Stomach smooth muscle (tissue), 2 donors: ENCODE measurements at regions not wholly inside any gene's neighbourhood (a gene's known extent, or its start where the extent isn't known, plus 50 kb on each side); places are given as distances from the start of the nearest gene placed in this dataset.

Experiments
- H3K27ac ChIP-seq: one replicate; pipeline ENCODE4 v1.7.0; 2013; ENCODE audit warnings: mild to moderate bottlenecking, low read length, inconsistent platforms
- H3K27me3 ChIP-seq, 2 donors: one replicate each; pipeline ENCODE4 v1.7.0; 2013; ENCODE audit warnings: low read length in 2 of 2; ENCODE audit not compliant: insufficient read depth in 2 of 2, control insufficient read depth in 1 of 2
- H3K36me3 ChIP-seq, 2 donors: one replicate each; pipeline ENCODE4 v1.7.0; 2013; ENCODE audit warnings: low read length in 2 of 2; ENCODE audit not compliant: control insufficient read depth in 2 of 2, insufficient read depth in 2 of 2
- H3K4me1 ChIP-seq: one replicate; pipeline ENCODE4 v1.7.0; 2013; ENCODE audit warnings: low read length; ENCODE audit not compliant: control insufficient read depth, insufficient read depth
- H3K4me3 ChIP-seq, 2 donors: one replicate each; pipeline ENCODE4 v1.7.0; 2013; ENCODE audit warnings: low read length in 2 of 2
- H3K9ac ChIP-seq, 2 donors: one replicate each; pipeline ENCODE4 v1.7.0; 2013; ENCODE audit warnings: low read length in 2 of 2, mild to moderate bottlenecking in 1 of 2
- H3K9me3 ChIP-seq, 2 donors: one replicate each; pipeline ENCODE4 v1.7.0; 2013; ENCODE audit warnings: low read length in 2 of 2; ENCODE audit not compliant: control insufficient read depth in 2 of 2
- donor health status: healthy.
- donor health status: Pancreatic carcinoma.

DNA sequence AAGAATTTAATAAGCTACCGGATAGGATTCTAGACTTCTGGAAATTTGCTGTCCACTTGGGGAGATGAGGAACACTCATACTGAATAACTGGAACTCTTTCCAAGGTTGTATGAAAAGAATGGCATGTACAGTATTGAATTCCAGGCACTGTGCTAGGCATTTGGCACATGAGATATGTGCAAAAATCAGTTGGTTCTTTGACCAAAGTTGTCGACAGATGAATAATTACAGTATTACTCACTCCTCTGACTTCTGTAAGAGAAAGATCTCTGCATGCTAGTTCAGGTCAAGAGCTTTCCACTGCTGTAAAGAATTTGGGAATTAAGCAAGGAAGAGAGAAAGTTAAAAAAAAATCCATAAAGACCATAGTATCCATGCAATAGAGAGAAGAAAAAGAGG is 764.7 kb downstream of the BCL11B start:
- Histone ChIP-seq H3K27ac (no peak overlapping the region), H3K4me3 (no peak overlapping the region), H3K4me1 (no peaks in the 10 kb centered on the region), H3K9me3 (no peaks in the 10 kb centered on the region), H3K9ac (no peak overlapping the region), H3K36me3 (no peaks in the 10 kb centered on the region), H3K27me3 (no peaks in the 10 kb centered on the region)

DNA sequence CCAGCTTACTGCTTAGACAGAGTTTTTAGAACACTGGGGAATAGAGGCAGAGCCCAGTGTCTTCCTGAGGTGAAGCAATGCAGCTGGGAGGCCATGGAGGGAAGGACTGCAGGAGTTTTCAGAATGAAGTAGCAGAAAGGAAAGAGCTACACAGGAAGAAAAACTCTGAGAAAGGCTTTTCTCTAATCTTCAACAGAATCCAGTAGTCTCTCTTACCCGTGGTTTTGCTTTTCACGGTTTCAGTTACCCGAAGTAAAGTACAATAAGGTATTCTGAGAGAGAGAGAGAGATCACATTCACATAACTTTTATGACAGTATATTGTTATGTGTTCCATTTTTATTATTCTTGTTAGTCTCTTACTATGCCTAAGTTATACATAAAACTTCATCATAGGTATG is 761.6 kb downstream of the BCL11B start:
- Histone ChIP-seq H3K4me1 (no peaks in the 10 kb centered on the region), H3K9me3 (no peaks in the 10 kb centered on the region), H3K4me3 (no peak overlapping the region), H3K36me3 (no peaks in the 10 kb centered on the region), H3K27ac (no peak overlapping the region), H3K9ac (no peak overlapping the region), H3K27me3 (no peaks in the 10 kb centered on the region)

DNA sequence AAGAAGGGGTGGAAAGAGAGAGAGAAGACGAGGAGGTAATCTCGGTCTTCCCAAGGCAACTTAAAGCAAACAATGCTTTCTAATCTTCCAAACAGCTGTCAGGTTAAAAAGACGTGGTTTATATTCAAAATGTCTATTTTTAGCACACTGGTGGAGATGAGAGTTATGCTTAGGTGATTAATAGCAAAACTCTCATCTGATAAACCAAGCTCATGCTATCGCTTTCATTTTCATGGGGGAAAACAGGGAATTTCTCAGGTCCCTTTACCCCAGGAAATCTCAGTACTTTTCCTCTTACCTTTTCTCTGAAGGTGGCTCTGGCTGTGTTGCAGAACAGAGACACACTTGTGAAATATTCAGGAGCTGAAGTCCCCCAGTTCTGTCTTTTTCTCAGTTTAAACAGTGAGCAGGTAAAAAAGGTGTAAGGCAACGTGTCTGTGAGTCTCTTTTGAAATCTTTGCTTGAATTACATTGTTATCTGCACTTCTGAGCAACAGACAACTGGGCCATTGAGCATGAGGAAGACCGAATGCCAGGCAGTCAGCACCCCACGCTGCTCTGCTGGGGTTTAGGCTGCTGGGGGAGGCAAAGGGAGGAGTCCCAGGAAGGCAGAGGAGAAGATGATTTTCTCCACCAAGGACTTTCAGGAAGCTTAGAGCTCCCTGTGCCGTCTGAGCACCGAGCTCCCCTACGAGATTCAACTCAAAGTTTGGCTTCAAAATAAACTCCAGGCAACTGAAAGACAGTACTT is 759.3 kb downstream of the BCL11B start:
- Histone ChIP-seq H3K4me3 (no peak overlapping the region), H3K4me1 (no peaks in the 10 kb centered on the region), H3K36me3 (no peaks in the 10 kb centered on the region), H3K27me3 (peaks cover 0 to 3% of the 10 kb centered on the region in 2 donors), H3K27ac (no peak overlapping the region), H3K9ac (no peak overlapping the region), H3K9me3 (no peaks in the 10 kb centered on the region)

DNA sequence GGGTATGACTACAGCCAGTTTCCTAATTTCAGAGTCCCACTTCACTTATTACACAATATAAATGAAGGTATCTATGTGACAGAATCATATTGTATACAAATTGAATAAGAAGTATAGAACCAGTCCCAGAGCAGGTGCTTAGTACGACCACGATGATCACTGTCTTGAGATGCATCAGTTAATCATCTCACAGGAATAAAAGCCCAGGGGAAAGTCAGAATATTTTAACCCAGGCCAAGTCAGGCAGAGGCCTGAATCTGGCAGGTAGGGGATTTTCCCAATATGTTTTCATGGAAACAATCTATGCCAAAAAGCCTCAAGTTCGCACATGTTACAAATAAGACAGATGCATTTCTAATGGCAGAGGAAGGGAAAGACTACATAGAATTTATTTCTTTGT is 758.4 kb downstream of the BCL11B start:
- Histone ChIP-seq H3K36me3 (no peaks in the 10 kb centered on the region), H3K27me3 (peaks cover 0 to 3% of the 10 kb centered on the region in 2 donors), H3K9me3 (no peaks in the 10 kb centered on the region), H3K4me3 (no peak overlapping the region), H3K27ac (no peak overlapping the region), H3K4me1 (no peaks in the 10 kb centered on the region), H3K9ac (no peak overlapping the region)

DNA sequence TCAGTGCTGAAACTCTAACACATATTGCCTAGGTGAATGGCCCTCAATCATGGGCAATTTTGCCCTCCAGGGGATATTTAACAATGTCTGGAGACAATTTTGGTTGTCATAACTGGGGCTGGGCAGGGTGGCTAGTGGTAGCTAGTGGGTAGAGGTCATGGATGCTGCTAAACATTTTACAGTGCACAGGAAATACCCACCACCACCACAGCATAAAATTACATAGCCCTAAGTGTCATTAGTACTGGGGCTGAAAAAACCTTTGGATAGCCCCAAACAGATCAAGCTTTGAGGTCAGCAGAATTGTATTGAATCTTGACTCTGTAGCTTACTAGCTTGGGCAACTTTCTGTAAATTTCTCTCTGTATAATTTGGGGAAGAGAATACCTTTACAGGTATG is 758.0 kb downstream of the BCL11B start:
- Histone ChIP-seq H3K4me3 (no peak overlapping the region), H3K9ac (no peak overlapping the region), H3K36me3 (no peaks in the 10 kb centered on the region), H3K27me3 (peaks cover 0 to 3% of the 10 kb centered on the region in 2 donors), H3K9me3 (no peaks in the 10 kb centered on the region), H3K27ac (no peak overlapping the region), H3K4me1 (no peaks in the 10 kb centered on the region)

- H3K9me3 ChIP-seq, result no peaks in the 10 kb centered on the region
- H3K27me3 ChIP-seq, result peaks cover 0 to 2% of the 10 kb centered on the region in 2 donors
- H3K9ac ChIP-seq, result no peak overlapping the region
- no peak overlapping the region for H3K27ac ChIP-seq
- no peak overlapping the region for H3K4me3 ChIP-seq
- no peaks in the 10 kb centered on the region for H3K36me3 ChIP-seq
- no peaks in the 10 kb centered on the region for H3K4me1 ChIP-seq
These were observed 735.7 kb downstream of the BCL11B start for GRCh38 chr14:98536256-98536655.

- H3K4me1 ChIP-seq, result no peaks in the 10 kb centered on the region
These were observed 729.7 kb downstream of the BCL11B start for GRCh38 chr14:98542316-98542715.

GRCh38 chr14:98543074-98543473 is 728.9 kb downstream of the BCL11B start:
- Histone ChIP-seq H3K9me3 (no peaks in the 10 kb centered on the region), H3K4me1 (no peaks in the 10 kb centered on the region), H3K27ac (no peak overlapping the region), H3K27me3 (peaks cover 0 to 2% of the 10 kb centered on the region in 2 donors), H3K4me3 (no peak overlapping the region), H3K36me3 (no peaks in the 10 kb centered on the region), H3K9ac (no peak overlapping the region)

More at GRCh38 chr14:98542316-98542715, 729.7 kb downstream of the BCL11B start:
- Histone ChIP-seq H3K9me3 (no peaks in the 10 kb centered on the region), H3K4me3 (no peak overlapping the region), H3K27ac (no peak overlapping the region), H3K27me3 (peaks cover 0 to 2% of the 10 kb centered on the region in 2 donors), H3K36me3 (no peaks in the 10 kb centered on the region), H3K9ac (no peak overlapping the region)

DNA sequence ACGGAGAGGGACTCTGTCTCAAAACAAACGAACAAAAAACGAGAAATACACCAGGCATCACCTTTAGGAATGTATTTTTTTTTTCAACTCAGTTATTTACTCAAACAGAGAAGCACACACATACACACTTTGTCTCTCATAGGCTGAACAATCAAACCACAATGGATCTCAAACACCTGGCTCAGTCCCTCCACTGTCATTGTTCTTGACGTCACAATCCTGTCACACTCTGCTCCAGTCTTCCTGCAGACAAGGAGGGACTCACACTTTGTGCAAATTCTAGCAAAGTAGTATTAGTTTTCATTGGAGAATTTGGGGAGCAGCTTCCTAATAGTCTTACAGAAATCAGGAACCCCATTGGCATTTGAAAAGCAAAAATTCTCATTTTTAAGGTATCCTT is 727.8 kb downstream of the BCL11B start:
- H3K9me3 ChIP-seq, result no peaks in the 10 kb centered on the region
- no peaks in the 10 kb centered on the region for H3K4me1 ChIP-seq
- H3K9ac ChIP-seq, result no peak overlapping the region
- no peak overlapping the region for H3K4me3 ChIP-seq
- H3K27me3 ChIP-seq, result peaks cover 0 to 2% of the 10 kb centered on the region in 2 donors
- no peaks in the 10 kb centered on the region for H3K36me3 ChIP-seq
- H3K27ac ChIP-seq, result no peak overlapping the region

DNA sequence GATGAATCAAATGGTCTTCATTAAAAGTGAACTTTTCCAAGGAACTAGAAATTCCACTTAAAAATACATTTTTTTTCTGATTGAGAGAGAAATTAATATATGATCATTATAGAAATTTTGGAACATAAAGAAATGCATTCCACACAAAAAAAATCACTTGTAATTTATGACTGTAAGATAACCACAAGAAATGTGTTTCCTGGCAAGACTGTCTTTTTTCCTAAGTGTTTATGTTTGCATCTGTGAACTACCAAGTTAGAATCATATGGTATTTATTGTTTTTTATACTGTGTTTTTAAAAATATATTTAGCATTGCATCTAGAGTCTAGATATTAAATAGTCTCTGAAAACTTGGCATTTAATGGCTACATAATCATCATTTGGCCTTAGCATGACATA is 726.8 kb downstream of the BCL11B start:
- Histone ChIP-seq H3K9me3 (no peaks in the 10 kb centered on the region), H3K27me3 (no peaks in the 10 kb centered on the region), H3K4me3 (no peak overlapping the region), H3K27ac (no peak overlapping the region), H3K9ac (no peak overlapping the region), H3K36me3 (no peaks in the 10 kb centered on the region), H3K4me1 (no peaks in the 10 kb centered on the region)

DNA sequence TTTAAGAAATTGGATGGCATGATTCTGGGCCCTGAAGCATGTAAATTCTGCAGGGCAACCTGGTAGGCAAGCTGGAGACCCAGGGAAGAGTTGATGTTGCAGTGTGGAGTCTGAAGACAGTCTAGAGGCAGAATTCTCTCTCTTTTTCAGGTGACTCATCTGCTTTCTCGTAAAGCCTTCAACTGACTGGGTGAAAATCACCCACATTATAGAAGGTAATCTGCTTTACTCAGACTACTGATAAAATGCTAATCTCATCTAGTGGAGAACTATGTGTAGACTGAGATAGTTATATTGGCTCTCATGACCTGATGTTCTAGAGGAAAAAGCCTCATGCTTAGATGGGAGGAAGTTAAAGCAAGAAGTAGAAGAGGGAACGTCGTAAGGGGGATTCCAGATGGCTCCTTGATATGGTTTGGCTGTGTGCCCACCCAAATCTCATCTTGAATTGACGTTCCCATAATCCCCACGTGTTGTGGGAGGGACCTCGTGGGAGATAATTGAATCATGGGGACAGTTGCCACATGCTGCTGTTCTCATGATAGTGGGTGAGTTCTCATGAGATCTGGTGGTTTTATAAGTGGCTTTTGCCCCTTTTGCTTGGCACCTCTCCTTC is 723.8 kb downstream of the BCL11B start:
- Histone ChIP-seq H3K4me3 (no peak overlapping the region), H3K27me3 (no peaks in the 10 kb centered on the region), H3K4me1 (no peaks in the 10 kb centered on the region), H3K36me3 (no peaks in the 10 kb centered on the region), H3K27ac (no peak overlapping the region), H3K9me3 (no peaks in the 10 kb centered on the region), H3K9ac (no peak overlapping the region)
